Transverse colon (tissue), 3 donors: ENCODE measurements at regions not wholly inside any gene's neighbourhood (a gene's known extent, or its start where the extent isn't known, plus 50 kb on each side); places are given as distances from the start of the nearest gene placed in this dataset.

Experiments
- CTCF ChIP-seq, 5 experiments: fragments of 200-600 bp in 3 of 5; fragments of 450-650 bp in 2 of 5; sonication (generic) in 3 of 5; IDR thresholded peaks; 1 replicate in 2 of 5; 2 replicates in 3 of 5; pipeline ENCODE4 v1.5.1; 2016 to 2017; ENCODE audit warnings: antibody characterized with exemption in 5 of 5, inconsistent platforms in 3 of 5, mild to moderate bottlenecking in 2 of 5, moderate library complexity in 1 of 5
- POLR2A ChIP-seq: fragments of 450-650 bp; IDR thresholded peaks from one replicate; pipeline ENCODE4 v1.6.1; 2016; ENCODE audit warnings: antibody characterized with exemption, mild to moderate bottlenecking, moderate library complexity

- TF ChIP-seq CTCF (IDR thresholded peaks at IDR 0.05) (no peak), POLR2A (no peak)
Measured at GRCh38 chr1:4203501-4203900, 303.4 kb upstream of the C1orf174 start.
